A673 (cell line): ENCODE measurements at regions not wholly inside any gene's neighbourhood (a gene's known extent, or its start where the extent isn't known, plus 50 kb on each side); places are given as distances from the start of the nearest gene placed in this dataset.

Source experiments
- BruUV-seq: library from RNA; stranded (reverse); fragments of 400-500 nt; replicated peaks from 2 replicates; lab custom pipeline; 2021; lab: Mats Ljungman, UMichigan
- CTCF ChIA-PET: fragments of 300-600 bp; sonication (Branson Sonifier 250); formaldehyde crosslinking; loops from one replicate; lab custom pipeline; 2022; ENCODE audit warnings: antibody characterized with exemption; lab: Charles Lee
- POLR2A ChIA-PET: fragments of 300-600 bp; sonication (Branson Sonifier 250); formaldehyde crosslinking; loops from one replicate; lab custom pipeline; 2022; ENCODE audit warnings: antibody characterized with exemption; ENCODE audit not compliant: low non-redundant PET; lab: Charles Lee
- DNase-seq: peaks from one replicate; pipeline ENCODE4 v3.0.0-alpha.2; 2015; ENCODE audit warnings: low spot score
- H3K27ac ChIP-seq: fragments of 200-600 bp; sonication (generic); 2 replicates; pipeline ENCODE4 v1.5.1; 2016; ENCODE audit warnings: mixed run types, low read depth, mild to moderate bottlenecking, mixed read lengths, antibody characterized with exemption, low read length; ENCODE audit not compliant: poor library complexity, severe bottlenecking
- H3K27me3 ChIP-seq: fragments of 200-600 bp; sonication (generic); replicated peaks from 2 replicates; pipeline ENCODE4 v1.6.1; 2017; ENCODE audit warnings: mixed run types, low read depth, mild to moderate bottlenecking, mixed read lengths, antibody characterized with exemption, low read length; ENCODE audit not compliant: insufficient read depth, poor library complexity
- H3K36me3 ChIP-seq: fragments of 200-600 bp; sonication (generic); 2 replicates; pipeline ENCODE4 v1.6.1; 2016; ENCODE audit warnings: mixed run types, mild to moderate bottlenecking, mixed read lengths, antibody characterized with exemption, low read length; ENCODE audit not compliant: insufficient read depth, poor library complexity, severe bottlenecking
- H3K4me1 ChIP-seq: fragments of 200-600 bp; sonication (generic); 2 replicates; pipeline ENCODE4 v1.6.1; 2017; ENCODE audit warnings: mixed run types, mild to moderate bottlenecking, mixed read lengths, antibody characterized with exemption, low read length; ENCODE audit not compliant: insufficient read depth, poor library complexity, severe bottlenecking
- H3K4me3 ChIP-seq: fragments of 200-600 bp; sonication (generic); 2 replicates; pipeline ENCODE4 v1.5.1; 2016; ENCODE audit warnings: low read depth, mixed run types, mild to moderate bottlenecking, mixed read lengths, low read length; ENCODE audit not compliant: poor library complexity, severe bottlenecking
- H3K9me3 ChIP-seq: fragments of 200-600 bp; sonication (generic); 2 replicates; pipeline ENCODE4 v1.6.1; 2016; ENCODE audit warnings: mixed run types, low read depth, mild to moderate bottlenecking, mixed read lengths, antibody characterized with exemption, low read length; ENCODE audit not compliant: poor library complexity, severe bottlenecking
- CTCF ChIP-seq: fragments of 300-800, 200-600 bp; sonication (generic); conservative IDR thresholded peaks from 2 replicates; pipeline ENCODE4 v1.5.1; 2017; ENCODE audit warnings: low read depth, mild to moderate bottlenecking, antibody characterized with exemption, low read length, moderate library complexity, mixed read lengths
- EZH2 ChIP-seq: fragments of 200-600 bp; sonication (generic); IDR thresholded peaks from 2 replicates; pipeline ENCODE4 v1.6.1; 2017; ENCODE audit warnings: borderline replicate concordance, low read depth, mild to moderate bottlenecking, mixed read lengths, antibody characterized with exemption, low read length; ENCODE audit not compliant: poor library complexity, severe bottlenecking
- intact Hi-C: fragments of 100-400 bp; cut with micrococcal nuclease; formaldehyde crosslinking; loops from one replicate; pipeline ENCODE4 v1.10.0; 2022; ENCODE audit not compliant: unreplicated experiment

- DNase-seq, result no peak
- H3K27ac ChIP-seq, result no peak overlapping the region
- ChIA-PET POLR2A (no interaction called here), CTCF (no interaction called here)
- H3K9me3 ChIP-seq, result no peaks in the 10 kb centered on the region
- intact Hi-C loops, result no loop called here
- H3K4me3 ChIP-seq, result no peak overlapping the region
- H3K4me1 ChIP-seq, result no peaks in the 10 kb centered on the region
- TF ChIP-seq CTCF, result no peak
- no peak for TF ChIP-seq EZH2
- no TSS peak for BruUV-seq
- peaks cover 6% of the 10 kb centered on the region for H3K27me3 ChIP-seq
- H3K36me3 ChIP-seq, result no peaks in the 10 kb centered on the region
These were observed 462.8 kb downstream of the KCNA4 start for GRCh38 chr11:29553990-29554389.

GRCh38 chr11:29538339-29539036, 478.3 kb downstream of the KCNA4 start:
- Histone ChIP-seq H3K4me1 (no peaks in the 10 kb centered on the region), H3K4me3 (no peak overlapping the region), H3K27ac (no peak overlapping the region), H3K9me3 (no peaks in the 10 kb centered on the region), H3K27me3 (peaks cover 22% of the 10 kb centered on the region), H3K36me3 (no peaks in the 10 kb centered on the region)
- TF ChIP-seq CTCF (no peak), EZH2 (no peak)
- DNase-seq, result no peak
- intact Hi-C loops, result no loop called here
- ChIA-PET POLR2A (no interaction called here), CTCF (no interaction called here)
- no TSS peak for BruUV-seq

- Histone ChIP-seq H3K4me1 (no peaks in the 10 kb centered on the region), H3K36me3 (no peaks in the 10 kb centered on the region), H3K27me3 (no peaks in the 10 kb centered on the region), H3K4me3 (no peak overlapping the region), H3K9me3 (no peaks in the 10 kb centered on the region), H3K27ac (no peak overlapping the region)
- BruUV-seq, result no TSS peak
- CTCF ChIA-PET, result no interaction called here
- POLR2A ChIA-PET, result interaction anchor here (0.7 kb wide), 1 partner anchor 1467 kb away, joined by 3 read pairs; no protein-coding TSS in a partner anchor
- TF ChIP-seq EZH2, result no peak
- no peak for TF ChIP-seq CTCF
- no peak for DNase-seq
- intact Hi-C loops, result no loop called here
These were observed 482.0 kb downstream of the KCNA4 start for GRCh38 chr11:29534836-29535235.
